PC-3 (cell line): ENCODE measurements at regions not wholly inside any gene's neighbourhood (a gene's known extent, or its start where the extent isn't known, plus 50 kb on each side); places are given as distances from the start of the nearest gene placed in this dataset.

Experiments
- ATAC-seq: fragments of 200-7000 bp; cut with Tn5 transposase; 2 replicates; pipeline ENCODE4 v1.9.1; 2020; ENCODE audit warnings: mild to moderate bottlenecking, moderate library complexity
- BruUV-seq: library from RNA; stranded (reverse); fragments of 400-500 nt; replicated peaks from 2 replicates; lab custom pipeline; 2021; lab: Mats Ljungman, UMichigan
- CTCF ChIA-PET: fragments of 300-600 bp; sonication (Branson Sonifier 250); formaldehyde crosslinking; loops from one replicate; lab custom pipeline; 2022; ENCODE audit warnings: antibody characterized with exemption; lab: Charles Lee
- POLR2A ChIA-PET: fragments of 300-600 bp; sonication (Branson Sonifier 250); formaldehyde crosslinking; loops from one replicate; lab custom pipeline; 2022; ENCODE audit warnings: antibody characterized with exemption; ENCODE audit not compliant: unreplicated experiment; lab: Charles Lee
- DNase-seq: peaks from one replicate; pipeline ENCODE4 v3.0.0-alpha.2; 2015
- H2AFZ ChIP-seq: fragments of 300-600 bp; sonication (generic); 2 replicates; pipeline ENCODE4 v1.6.0; 2016; ENCODE audit warnings: antibody characterized with exemption, low read length
- H3F3A ChIP-seq: fragments of 300-600 bp; sonication (generic); one replicate; pipeline ENCODE4 v1.6.0; 2017; ENCODE audit warnings: antibody characterized with exemption, low read length, control low read depth, mild to moderate bottlenecking; ENCODE audit not compliant: unreplicated experiment
- H3K27ac ChIP-seq: fragments of 300-600 bp; sonication (generic); 2 replicates; pipeline ENCODE4 v1.5.1; 2016; ENCODE audit warnings: mild to moderate bottlenecking, low read length
- H3K27me3 ChIP-seq: fragments of 300-600 bp; sonication (generic); 2 replicates; pipeline ENCODE4 v1.6.1; 2016; ENCODE audit warnings: low read length, mixed read lengths
- H3K36me3 ChIP-seq: fragments of 300-600 bp; sonication (generic); 2 replicates; pipeline ENCODE4 v1.6.1; 2016; ENCODE audit warnings: low read depth, mixed run types, low read length, mixed read lengths
- H3K4me1 ChIP-seq: fragments of 300-600 bp; sonication (generic); 2 replicates; pipeline ENCODE4 v1.5.1; 2016; ENCODE audit warnings: low read length; ENCODE audit not compliant: insufficient read depth
- H3K4me2 ChIP-seq: fragments of 300-600 bp; sonication (generic); 2 replicates; pipeline ENCODE4 v1.6.0; 2016; ENCODE audit warnings: low read length
- H3K4me3 ChIP-seq: fragments of 300-600 bp; sonication (generic); 2 replicates; pipeline ENCODE4 v1.5.1; 2016; ENCODE audit warnings: mild to moderate bottlenecking, low read length, mixed read lengths
- H3K79me2 ChIP-seq: fragments of 300-600 bp; sonication (generic); 2 replicates; pipeline ENCODE4 v1.6.1; 2017; ENCODE audit warnings: low read length, mixed read lengths
- H3K9ac ChIP-seq: fragments of 300-600 bp; sonication (generic); 2 replicates; pipeline ENCODE4 v1.6.0; 2016; ENCODE audit warnings: mild to moderate bottlenecking, low read length
- H3K9me2 ChIP-seq: fragments of 300-600 bp; sonication (generic); replicated peaks from 2 replicates; pipeline ENCODE4 v1.6.1; 2016; ENCODE audit warnings: mixed run types, low read length, mixed read lengths
- H3K9me3 ChIP-seq: fragments of 300-600 bp; sonication (generic); 2 replicates; pipeline ENCODE4 v1.6.1; 2016; ENCODE audit warnings: low read length, mixed read lengths
- H4K20me1 ChIP-seq: fragments of 300-600 bp; sonication (generic); 2 replicates; pipeline ENCODE4 v1.6.1; 2016; ENCODE audit warnings: low read length, mixed read lengths
- CTCF ChIP-seq: fragments of 300-600 bp; sonication (generic); conservative IDR thresholded peaks from 2 replicates; pipeline ENCODE4 v1.5.1; 2017; ENCODE audit warnings: antibody characterized with exemption, low read depth, mild to moderate bottlenecking, low read length
- EZH2 ChIP-seq: fragments of 300-600 bp; sonication (generic); IDR thresholded peaks from one replicate; pipeline ENCODE4 v1.6.1; 2017; ENCODE audit warnings: antibody characterized with exemption, mild to moderate bottlenecking, low read length; ENCODE audit not compliant: unreplicated experiment
- EZH2phosphoT487 ChIP-seq: fragments of 300-600 bp; sonication (generic); IDR thresholded peaks from 2 replicates; pipeline ENCODE4 v1.6.1; 2018; ENCODE audit warnings: mild to moderate bottlenecking, antibody characterized with exemption, low read length, borderline replicate concordance
- intact Hi-C: fragments of 100-400 bp; cut with micrococcal nuclease; formaldehyde crosslinking; loops from 2 replicates; pipeline ENCODE4 v1.9.0; 2023

GRCh38 chr6:106805771-106806170 lies 168.8 kb downstream of the CD24 start:
- Histone ChIP-seq H2AFZ (no peak overlapping the region), H3K36me3 (no peaks in the 10 kb centered on the region), H3K9ac (no peak overlapping the region), H3F3A (no peaks in the 10 kb centered on the region), H3K27me3 (no peaks in the 10 kb centered on the region), H3K79me2 (no peaks in the 10 kb centered on the region), H3K9me2 (no peaks in the 10 kb centered on the region), H3K27ac (no peak overlapping the region), H3K4me2 (no peak overlapping the region), H4K20me1 (no peaks in the 10 kb centered on the region), H3K4me3 (no peak overlapping the region), H3K9me3 (no peaks in the 10 kb centered on the region), H3K4me1 (no peaks in the 10 kb centered on the region)
- no TSS peak for BruUV-seq
- intact Hi-C loops: no loop called here
- ChIA-PET POLR2A (no interaction called here), CTCF (no interaction called here)
- TF ChIP-seq EZH2 (no peak), EZH2phosphoT487 (no peak), CTCF (no peak)
- DNase-seq (no peak), ATAC-seq (no peak)

GRCh38 chr6:106804346-106805335 lies 169.9 kb downstream of the CD24 start:
- H2AFZ ChIP-seq: no peak overlapping the region
- no peaks in the 10 kb centered on the region for H3F3A ChIP-seq
- no peaks in the 10 kb centered on the region for H3K27me3 ChIP-seq
- H3K4me3 ChIP-seq: no peak overlapping the region
- DNase-seq (no peak), ATAC-seq (no peak)
- H3K4me1 ChIP-seq: peaks cover 4% of the 10 kb centered on the region
- POLR2A ChIA-PET: no interaction called here
- no peaks in the 10 kb centered on the region for H3K79me2 ChIP-seq
- BruUV-seq: no TSS peak
- no peaks in the 10 kb centered on the region for H3K9me2 ChIP-seq
- intact Hi-C loops: no loop called here
- CTCF ChIA-PET: no interaction called here
- H3K9me3 ChIP-seq: no peaks in the 10 kb centered on the region
- H3K27ac ChIP-seq: no peak overlapping the region
- no peak overlapping the region for H3K4me2 ChIP-seq
- TF ChIP-seq EZH2phosphoT487: no peak
- no peak for TF ChIP-seq EZH2
- no peaks in the 10 kb centered on the region for H3K36me3 ChIP-seq
- H4K20me1 ChIP-seq: no peaks in the 10 kb centered on the region
- H3K9ac ChIP-seq: no peak overlapping the region

- H3K9ac ChIP-seq: no peak overlapping the region
- H3K4me3 ChIP-seq: no peak overlapping the region
- no TSS peak for BruUV-seq
- H4K20me1 ChIP-seq: no peaks in the 10 kb centered on the region
- ATAC-seq: no peak
- no peak overlapping the region for H3K27ac ChIP-seq
- intact Hi-C loops: no loop called here
- H3K9me3 ChIP-seq: no peaks in the 10 kb centered on the region
- ChIA-PET CTCF (no interaction called here), POLR2A (no interaction called here)
- TF ChIP-seq CTCF (no peak), EZH2phosphoT487 (no peak), EZH2 (no peak)
- H3K36me3 ChIP-seq: no peaks in the 10 kb centered on the region
- no peaks in the 10 kb centered on the region for H3K9me2 ChIP-seq
- H2AFZ ChIP-seq: no peak overlapping the region
- H3K4me2 ChIP-seq: no peak overlapping the region
- no peaks in the 10 kb centered on the region for H3K27me3 ChIP-seq
- DNase-seq: no peak
- no peaks in the 10 kb centered on the region for H3K79me2 ChIP-seq
- H3K4me1 ChIP-seq: peaks cover 15% of the 10 kb centered on the region
- H3F3A ChIP-seq: no peaks in the 10 kb centered on the region
These were observed 171.3 kb downstream of the CD24 start for GRCh38 chr6:106803188-106803587.
